Astrocyte of the spinal cord (primary cell): ENCODE measurements at regions not wholly inside any gene's neighbourhood (a gene's known extent, or its start where the extent isn't known, plus 50 kb on each side); places are given as distances from the start of the nearest gene placed in this dataset.

Source experiments
- DNase-seq: peaks from one replicate; pipeline ENCODE4 v3.0.0; 2011; ENCODE audit warnings: low read depth, low spot score
- H3K4me3 ChIP-seq: 2 replicates; pipeline ENCODE4 v1.5.1; 2011; ENCODE audit warnings: low read depth, mild to moderate bottlenecking, low read length, moderate library complexity
- in situ Hi-C: cut with HindIII; loops from 2 replicates; pipeline ENCODE4 v1.10.0; 2017; ENCODE audit warnings: low sequenced_read_pairs
- TF ChIP-seq, protein P1 (sequence below): IDR thresholded peaks from 2 replicates; pipeline ENCODE4 v1.5.1; 2012; ENCODE audit warnings: low read depth, mild to moderate bottlenecking, low read length, inconsistent platforms

DNA sequence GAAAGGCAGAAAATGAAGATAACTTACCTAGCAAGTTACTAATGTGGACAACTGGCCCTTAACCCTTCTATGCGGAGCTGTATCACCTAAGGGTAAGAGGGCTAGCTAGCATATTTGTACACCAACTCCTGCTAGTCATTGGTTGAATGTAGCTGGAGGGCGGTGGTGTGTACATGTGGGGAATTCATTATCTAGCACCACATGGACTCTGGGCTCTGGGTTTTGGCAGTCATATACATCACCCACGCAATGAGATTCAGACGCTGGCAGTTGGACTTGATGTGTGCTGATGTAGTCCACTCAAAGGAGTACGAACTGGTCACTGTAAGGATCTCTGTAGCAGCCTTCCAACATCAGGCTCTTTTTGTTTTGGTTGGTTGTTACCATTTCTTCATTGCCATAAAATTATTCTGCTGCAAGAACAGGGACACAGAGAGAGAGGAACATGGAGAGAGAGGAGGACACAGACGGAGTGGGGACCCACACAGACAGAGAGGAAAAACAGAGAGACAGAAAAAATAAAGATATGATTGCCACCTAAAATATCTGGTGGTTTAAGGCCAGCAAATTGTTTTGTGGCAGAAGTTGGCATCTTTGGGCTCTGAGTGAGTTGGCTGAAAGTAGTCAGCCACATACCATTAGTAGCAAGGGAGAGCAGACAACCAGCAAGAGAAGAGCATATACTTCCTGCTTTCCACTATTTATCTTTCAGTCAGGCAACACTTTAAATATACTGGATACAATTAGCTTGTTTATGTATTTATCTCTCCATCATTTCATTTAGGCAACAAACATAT lies 76.7 kb upstream of the MTPN start:
- H3K4me3 ChIP-seq, result no peak overlapping the region
- TF ChIP-seq, protein P1, sequence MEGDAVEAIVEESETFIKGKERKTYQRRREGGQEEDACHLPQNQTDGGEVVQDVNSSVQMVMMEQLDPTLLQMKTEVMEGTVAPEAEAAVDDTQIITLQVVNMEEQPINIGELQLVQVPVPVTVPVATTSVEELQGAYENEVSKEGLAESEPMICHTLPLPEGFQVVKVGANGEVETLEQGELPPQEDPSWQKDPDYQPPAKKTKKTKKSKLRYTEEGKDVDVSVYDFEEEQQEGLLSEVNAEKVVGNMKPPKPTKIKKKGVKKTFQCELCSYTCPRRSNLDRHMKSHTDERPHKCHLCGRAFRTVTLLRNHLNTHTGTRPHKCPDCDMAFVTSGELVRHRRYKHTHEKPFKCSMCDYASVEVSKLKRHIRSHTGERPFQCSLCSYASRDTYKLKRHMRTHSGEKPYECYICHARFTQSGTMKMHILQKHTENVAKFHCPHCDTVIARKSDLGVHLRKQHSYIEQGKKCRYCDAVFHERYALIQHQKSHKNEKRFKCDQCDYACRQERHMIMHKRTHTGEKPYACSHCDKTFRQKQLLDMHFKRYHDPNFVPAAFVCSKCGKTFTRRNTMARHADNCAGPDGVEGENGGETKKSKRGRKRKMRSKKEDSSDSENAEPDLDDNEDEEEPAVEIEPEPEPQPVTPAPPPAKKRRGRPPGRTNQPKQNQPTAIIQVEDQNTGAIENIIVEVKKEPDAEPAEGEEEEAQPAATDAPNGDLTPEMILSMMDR, result no peak
- DNase-seq, result no peak
- in situ Hi-C loops, result no loop called here

DNA sequence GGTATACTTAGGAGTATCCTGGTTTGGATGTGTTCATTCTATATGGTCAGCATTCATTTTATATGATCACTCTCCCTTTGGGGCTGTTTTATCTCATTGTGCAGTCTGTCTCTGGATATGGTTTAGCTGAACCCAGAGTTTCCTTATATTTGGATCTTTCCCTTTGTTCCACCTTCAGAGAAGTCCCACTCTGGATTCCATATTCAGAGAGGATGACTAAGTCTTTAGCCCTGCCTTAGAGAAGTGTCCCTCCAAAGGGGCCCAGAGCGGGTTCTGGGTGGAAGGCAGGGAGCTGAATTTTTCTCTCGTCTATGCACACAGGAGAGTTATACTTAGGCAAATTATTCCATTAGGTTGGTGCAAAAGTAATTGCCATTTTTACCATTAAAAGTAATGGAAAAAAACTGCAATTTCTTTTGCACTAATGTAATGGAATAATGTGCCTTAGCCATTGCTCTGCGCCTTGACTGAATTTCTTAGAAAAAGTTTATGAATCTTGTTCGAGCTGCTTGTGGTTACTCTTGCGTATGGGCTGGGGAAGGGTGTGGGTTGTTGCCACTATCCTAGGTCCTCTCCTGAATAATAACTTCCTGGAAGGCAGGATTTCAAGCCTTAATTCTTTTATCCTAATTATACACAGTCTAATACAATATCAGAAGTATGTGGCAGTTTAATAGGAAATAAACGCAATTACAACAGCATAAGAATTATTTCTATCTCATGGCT lies 74.2 kb upstream of the MTPN start:
- DNase-seq, result no peak
- no peak overlapping the region for H3K4me3 ChIP-seq
- TF ChIP-seq, protein P1, result no peak
- in situ Hi-C loops, result no loop called here

DNA sequence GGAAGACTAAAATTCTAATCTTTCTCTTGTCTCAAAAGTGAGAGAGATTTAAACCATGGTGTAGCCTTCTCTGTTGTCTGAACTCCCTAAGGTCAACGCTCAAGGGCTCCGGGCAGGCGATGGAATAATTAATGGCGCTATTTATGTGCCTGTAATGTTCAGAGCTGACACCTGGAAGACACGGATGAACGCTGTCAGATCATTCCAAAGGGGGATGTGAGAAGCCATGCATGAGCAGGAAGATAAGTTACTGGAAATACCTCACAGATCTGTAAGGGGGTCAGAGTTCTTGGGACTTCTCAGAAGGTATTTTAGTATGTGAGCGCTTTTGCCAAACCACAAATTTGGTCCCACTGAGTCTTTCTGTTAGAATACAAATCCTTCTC lies 73.3 kb upstream of the MTPN start:
- no peak overlapping the region for H3K4me3 ChIP-seq
- DNase-seq, result no peak
- in situ Hi-C loops, result no loop called here
- TF ChIP-seq, protein P1, result no peak

DNA sequence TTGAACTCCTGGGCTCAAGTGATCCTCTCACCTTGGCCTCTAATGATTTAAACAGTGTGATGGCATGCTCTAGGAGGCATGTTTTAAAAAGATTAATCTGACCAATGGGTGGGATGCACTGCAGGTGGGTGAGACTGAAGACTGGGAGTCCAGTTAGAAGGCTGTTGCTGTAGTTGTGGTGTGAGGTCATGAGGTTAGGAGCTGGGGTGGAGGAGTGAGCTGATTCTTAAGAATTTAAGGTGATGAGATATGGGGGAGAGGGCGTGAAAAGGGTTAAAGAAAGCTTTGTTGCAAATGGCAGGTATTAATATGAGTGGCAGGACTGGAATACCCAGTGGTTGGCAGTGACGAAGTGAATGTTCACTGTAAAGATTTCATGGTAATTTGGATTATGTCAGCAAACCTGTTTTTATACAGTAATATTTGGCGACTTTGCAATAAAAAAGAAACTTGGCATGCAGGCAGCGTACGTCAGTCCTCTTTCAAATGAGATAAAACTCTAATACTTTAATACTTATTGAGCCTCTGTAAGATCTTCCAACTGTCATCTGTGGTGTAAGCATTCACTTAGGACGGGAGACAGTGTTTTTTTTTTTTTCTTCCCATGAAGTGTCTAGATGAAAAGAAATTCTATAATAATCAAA lies 72.8 kb upstream of the MTPN start:
- TF ChIP-seq, protein P1, result no peak
- H3K4me3 ChIP-seq, result no peak overlapping the region
- in situ Hi-C loops, result no loop called here
- DNase-seq, result no peak

DNA sequence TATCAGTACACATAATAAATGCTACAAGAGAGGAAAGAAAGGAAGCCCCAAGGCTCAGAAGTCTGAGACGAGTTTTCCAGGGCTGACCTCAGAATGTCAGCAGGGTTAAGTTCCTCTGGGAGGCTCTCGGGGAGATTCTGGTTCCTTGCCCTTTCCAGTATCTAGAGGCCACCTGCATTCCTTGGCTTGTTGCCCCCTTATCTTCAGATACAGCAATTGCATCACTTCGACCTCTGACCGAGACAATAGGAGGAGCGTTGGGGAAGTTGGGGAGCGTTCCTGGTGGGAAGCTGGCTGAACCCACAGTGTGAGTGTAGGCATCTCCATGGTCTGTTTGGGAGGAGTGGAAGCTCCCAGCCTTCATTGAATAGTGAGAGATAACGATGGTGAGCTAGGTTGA lies 72.0 kb upstream of the MTPN start:
- TF ChIP-seq, protein P1, result no peak
- no peak overlapping the region for H3K4me3 ChIP-seq
- in situ Hi-C loops, result no loop called here
- DNase-seq, result no peak

DNA sequence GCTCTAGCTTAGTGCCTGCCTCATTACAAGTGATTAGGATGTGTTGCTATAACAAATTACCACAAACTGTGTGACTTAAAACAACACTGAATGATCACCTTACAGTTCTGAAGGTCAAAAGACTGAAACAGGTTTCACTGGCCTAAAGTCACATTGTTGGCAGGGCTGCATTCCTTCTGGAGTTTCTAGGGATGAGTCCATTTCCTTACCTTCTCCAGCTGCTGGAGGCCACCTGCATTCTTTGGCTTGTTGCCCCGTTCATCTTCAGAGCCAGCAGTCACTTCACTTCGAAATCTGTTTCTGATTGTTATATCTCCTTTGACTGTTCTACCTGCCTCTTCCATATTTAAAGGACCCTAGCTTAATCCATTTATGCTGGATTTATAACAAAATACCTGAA lies 69.4 kb upstream of the MTPN start:
- no peak overlapping the region for H3K4me3 ChIP-seq
- TF ChIP-seq, protein P1, result no peak
- no peak for DNase-seq
- in situ Hi-C loops, result no loop called here
